K562 (cell line): ENCODE measurements at regions not wholly inside any gene's neighbourhood (a gene's known extent, or its start where the extent isn't known, plus 50 kb on each side); places are given as distances from the start of the nearest gene placed in this dataset.

Experiments
- ATAC-seq: fragments of 200-7000 bp; cut with Tn5 transposase; 3 replicates; pipeline ENCODE4 v1.9.1; 2020; ENCODE audit warnings: moderate library complexity
- BruUV-seq: library from RNA; stranded (reverse); fragments of 400-500 nt; replicated peaks from 2 replicates; lab custom pipeline; 2021; lab: Mats Ljungman, UMichigan
- CTCF ChIA-PET: fragments of 300-600 bp; formaldehyde crosslinking; extraction: SDS; loops from one replicate; lab custom pipeline; 2021; ENCODE audit warnings: low intra/inter-chr PET ratio; lab: Yijun Ruan, JAX
- POLR2A ChIA-PET: fragments of 300-600, 350-650 bp; sonication (Branson Sonifier 250); formaldehyde crosslinking; extraction: SDS; loops from one replicate; lab custom pipeline; 2021; ENCODE audit warnings: antibody characterized with exemption, inconsistent platforms; lab: Yijun Ruan, JAX
- DNase-seq, 4 experiments: peaks; one replicate each; pipeline versions ENCODE4 v3.0.0 to v3.0.0-alpha.2; 2011 to 2018; ENCODE audit warnings: low spot score in 3 of 4, mixed read lengths in 3 of 4; ENCODE audit errors: extremely low read depth in 1 of 4
- FAIRE-seq: peaks from 2 replicates; lab custom pipeline; 2011; peaks lifted over from hg19 to GRCh38; lab: Jason Lieb, UNC
- H2AFZ ChIP-seq: 2 replicates; pipeline ENCODE4 v1.6.0; 2011; ENCODE audit warnings: low read depth, low read length, control low read depth, inconsistent platforms
- H3K27ac ChIP-seq: fragments of 200-600 bp; 3 replicates; pipeline ENCODE4 v1.8.0; 2011; ENCODE audit warnings: low read depth, mild to moderate bottlenecking, control low read depth, inconsistent platforms, low read length, moderate library complexity, mixed read lengths; ENCODE audit errors: extremely low read depth
- H3K27me3 ChIP-seq, 2 experiments: fragments of 300-600 bp in 1 of 2; 2 replicates in 1 of 2; 3 replicates in 1 of 2; pipeline versions ENCODE4 v1.6.0 to v1.8.0; 2011; ENCODE audit warnings: inconsistent platforms in 2 of 2, low read length in 2 of 2, mild to moderate bottlenecking in 1 of 2, mixed read lengths in 1 of 2, moderate library complexity in 1 of 2; ENCODE audit not compliant: control insufficient read depth in 2 of 2, insufficient read depth in 2 of 2
- H3K36me3 ChIP-seq: fragments of 300-600 bp; 3 replicates; pipeline ENCODE4 v1.8.0; 2011; ENCODE audit warnings: mild to moderate bottlenecking, low read length, inconsistent platforms; ENCODE audit not compliant: control insufficient read depth, insufficient read depth
- H3K4me1 ChIP-seq, 2 experiments: fragments of 200-600 bp in 1 of 2; replicated peaks in 1 of 2; 2 replicates in 1 of 2; 3 replicates in 1 of 2; pipeline versions ENCODE4 v1.5.1 to v1.8.0; 2011; ENCODE audit warnings: inconsistent platforms in 2 of 2, low read length in 2 of 2, mild to moderate bottlenecking in 1 of 2, mixed read lengths in 1 of 2, moderate library complexity in 1 of 2; ENCODE audit not compliant: control insufficient read depth in 2 of 2, insufficient read depth in 2 of 2
- H3K4me2 ChIP-seq: 2 replicates; pipeline ENCODE4 v1.6.1; 2011; ENCODE audit warnings: low read length, control low read depth, inconsistent platforms, mixed read lengths; ENCODE audit not compliant: insufficient read depth
- H3K4me3 ChIP-seq: fragments of 200-600 bp; sonication (generic), shearing (Covaris generic); 2 replicates; pipeline ENCODE4 v1.5.1; 2016; ENCODE audit warnings: control low read depth, inconsistent platforms
- H3K79me2 ChIP-seq: fragments of 200-600 bp; 3 replicates; pipeline ENCODE4 v1.8.0; 2011; ENCODE audit warnings: low read length, inconsistent platforms; ENCODE audit not compliant: control insufficient read depth, insufficient read depth
- H3K9ac ChIP-seq, 2 experiments: 2 replicates each; pipeline versions ENCODE4 v1.6.0 to v1.6.1; 2011; ENCODE audit warnings: low read depth in 2 of 2, low read length in 2 of 2, control low read depth in 1 of 2, inconsistent platforms in 1 of 2, mild to moderate bottlenecking in 1 of 2, mixed read lengths in 1 of 2; ENCODE audit not compliant: insufficient read depth in 1 of 2
- H3K9me1 ChIP-seq: one replicate; pipeline ENCODE4 v1.6.0; 2011; ENCODE audit warnings: inconsistent platforms, mild to moderate bottlenecking, low read length, moderate library complexity; ENCODE audit not compliant: control insufficient read depth, insufficient read depth
- H3K9me3 ChIP-seq: replicated peaks from 2 replicates; pipeline ENCODE4 v1.5.1; 2011; ENCODE audit warnings: low read depth, low read length, inconsistent platforms; ENCODE audit not compliant: control insufficient read depth, insufficient read depth
- H4K20me1 ChIP-seq: replicated peaks from 2 replicates; pipeline ENCODE4 v1.6.1; 2011; ENCODE audit warnings: low read length, inconsistent platforms, mixed read lengths; ENCODE audit not compliant: control insufficient read depth, insufficient read depth
- CAMTA2 ChIP-seq: fragments of 250-450 bp; sonication (Bioruptor Pico); conservative IDR thresholded peaks from 2 replicates; pipeline ENCODE4 v1.5.1; 2022
- MXD1 ChIP-seq: fragments of 250-450 bp; sonication (Bioruptor Pico); IDR thresholded peaks from 2 replicates; pipeline ENCODE4 v1.8.0; 2021; ENCODE audit warnings: borderline replicate concordance, mild to moderate bottlenecking, moderate library complexity; ENCODE audit not compliant: poor library complexity, severe bottlenecking
- ZNF133 ChIP-seq: fragments of 250-450 bp; sonication (Bioruptor Pico); IDR thresholded peaks from 2 replicates; pipeline ENCODE4 v1.4.0; 2020; ENCODE audit warnings: mild to moderate bottlenecking
- ZNF217 ChIP-seq: sonication (generic); formaldehyde crosslinking; IDR thresholded peaks from 2 replicates; pipeline ENCODE4 v1.8.0; 2022; ENCODE audit warnings: mild to moderate bottlenecking, missing genetic modification reagents
- ZNF316 ChIP-seq: fragments of 450-650 bp; IDR thresholded peaks from 2 replicates; pipeline ENCODE4 v1.6.1; 2016
- ZNF79 ChIP-seq: fragments of 250-450 bp; sonication (Bioruptor Pico); IDR thresholded peaks from 2 replicates; pipeline ENCODE4 v1.4.0; 2020; ENCODE audit warnings: low read depth, mild to moderate bottlenecking, moderate library complexity
- WGBS: fragments of 100-300 bp; shearing (Covaris generic); methylation state at CpG from one replicate; pipeline ENCODE4 v1.1.6; 2016; ENCODE audit warnings: low coverage, mixed read lengths; ENCODE audit not compliant: insufficient coverage; ENCODE audit errors: missing lambda C conversion rate; 5-methylcytosine and 5-hydroxymethylcytosine counted together
- in situ Hi-C: fragments of 300-500 bp; cut with MboI; formaldehyde crosslinking; loops from 4 replicates; pipeline ENCODE4 v1.15.0; 2018; ENCODE audit warnings: inconsistent platforms, mixed read lengths
- intact Hi-C: fragments of 100-400 bp; cut with micrococcal nuclease; formaldehyde crosslinking; loops from 2 replicates; pipeline ENCODE4 v1.14.2; 2022
- TF ChIP-seq, protein P1 (sequence below): sonication (generic); formaldehyde crosslinking; IDR thresholded peaks from 2 replicates; pipeline ENCODE4 v1.8.0; 2022; ENCODE audit warnings: missing genetic modification reagents, mild to moderate bottlenecking, borderline replicate concordance
- TF ChIP-seq, protein P2 (sequence below): fragments of 250-450 bp; sonication (Bioruptor Pico); IDR thresholded peaks from 2 replicates; pipeline ENCODE4 v1.8.0; 2022; ENCODE audit warnings: moderate library complexity, mild to moderate bottlenecking, inconsistent platforms

- FAIRE-seq: no peak
- Histone ChIP-seq H3K4me1 (no peaks in the 10 kb centered on the region), H3K27ac (no peak overlapping the region), H2AFZ (no peak overlapping the region), H3K9me1 (no peaks in the 10 kb centered on the region), H3K27me3 (no peaks in the 10 kb centered on the region), H3K4me2 (no peak overlapping the region), H3K9ac (no peak overlapping the region), H3K4me3 (no peak overlapping the region), H3K79me2 (no peaks in the 10 kb centered on the region), H4K20me1 (no peaks in the 10 kb centered on the region), H3K36me3 (no peaks in the 10 kb centered on the region), H3K9me3 (no peaks in the 10 kb centered on the region)
- TF ChIP-seq ZNF79 (CRISPR knock-in tag) (no peak), ZNF133 (CRISPR knock-in tag) (no peak), MXD1 (CRISPR knock-in tag) (no peak), ZNF316 (peak; percentile 39; the same call in 1 of the 2 replicates)
- TF ChIP-seq, protein P1, sequence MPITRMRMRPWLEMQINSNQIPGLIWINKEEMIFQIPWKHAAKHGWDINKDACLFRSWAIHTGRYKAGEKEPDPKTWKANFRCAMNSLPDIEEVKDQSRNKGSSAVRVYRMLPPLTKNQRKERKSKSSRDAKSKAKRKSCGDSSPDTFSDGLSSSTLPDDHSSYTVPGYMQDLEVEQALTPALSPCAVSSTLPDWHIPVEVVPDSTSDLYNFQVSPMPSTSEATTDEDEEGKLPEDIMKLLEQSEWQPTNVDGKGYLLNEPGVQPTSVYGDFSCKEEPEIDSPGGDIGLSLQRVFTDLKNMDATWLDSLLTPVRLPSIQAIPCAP (CRISPR knock-in tag): no peak
- in situ Hi-C loops (no loop called here), intact Hi-C loops (no loop called here)
- ATAC-seq: no peak
- no TSS peak for BruUV-seq
- 0% methylated on average over 2 of the region's 2 CpGs for WGBS
- ChIA-PET POLR2A (no interaction called here), CTCF (no interaction called here)
- no peak for DNase-seq
Measured at GRCh38 chr11:23494981-23495380, 634.7 kb upstream of the CCDC179 start.

GRCh38 chr11:23496340-23496739, 636.1 kb upstream of the CCDC179 start:
- no peaks in the 10 kb centered on the region for H3K79me2 ChIP-seq
- no peaks in the 10 kb centered on the region for H3K27me3 ChIP-seq
- TF ChIP-seq, protein P2, sequence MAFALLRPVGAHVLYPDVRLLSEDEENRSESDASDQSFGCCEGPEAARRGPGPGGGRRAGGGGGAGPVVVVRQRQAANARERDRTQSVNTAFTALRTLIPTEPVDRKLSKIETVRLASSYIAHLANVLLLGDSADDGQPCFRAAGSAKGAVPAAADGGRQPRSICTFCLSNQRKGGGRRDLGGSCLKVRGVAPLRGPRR (CRISPR knock-in tag): no peak
- TF ChIP-seq ZNF217 (CRISPR knock-in tag): no peak
- TF ChIP-seq CAMTA2 (CRISPR knock-in tag): no peak
- TF ChIP-seq, all 486 proteins: peak for 0
- H3K9me1 ChIP-seq: no peaks in the 10 kb centered on the region
- H3K4me3 ChIP-seq: no peak overlapping the region
- no peak overlapping the region for H3K27ac ChIP-seq
- ATAC-seq (no peak), FAIRE-seq (no peak), DNase-seq (no peak)
- H3K4me1 ChIP-seq: no peaks in the 10 kb centered on the region
- POLR2A ChIA-PET: no interaction called here
- no peaks in the 10 kb centered on the region for H4K20me1 ChIP-seq
- H3K36me3 ChIP-seq: no peaks in the 10 kb centered on the region
- in situ Hi-C loops (no loop called here), intact Hi-C loops (no loop called here)
- H3K4me2 ChIP-seq: no peak overlapping the region
- no TSS peak for BruUV-seq
- 0% methylated on average over 6 of the region's 6 CpGs for WGBS
- H2AFZ ChIP-seq: no peak overlapping the region
- H3K9me3 ChIP-seq: no peaks in the 10 kb centered on the region
- H3K9ac ChIP-seq: no peak overlapping the region
- CTCF ChIA-PET: no interaction called here
